Fibroblast of lung (primary cell): ENCODE measurements at regions not wholly inside any gene's neighbourhood (a gene's known extent, or its start where the extent isn't known, plus 50 kb on each side); places are given as distances from the start of the nearest gene placed in this dataset.

Experiments used
- EZH2 ChIP-seq: IDR thresholded peaks from 2 replicates; pipeline ENCODE4 v1.5.1; 2012; ENCODE audit warnings: low read length, control low read depth, mild to moderate bottlenecking; ENCODE audit errors: missing control alignments
- TF ChIP-seq, protein P1 (sequence below), 2 donors: IDR thresholded peaks in 1 of 2; conservative IDR thresholded peaks in 1 of 2; 1 replicate in 1 of 2; 2 replicates in 1 of 2; pipeline ENCODE4 v1.5.1; 2011 to 2012; ENCODE audit warnings: low read length in 2 of 2, control low read depth in 1 of 2, inconsistent platforms in 1 of 2, low read depth in 1 of 2, mild to moderate bottlenecking in 1 of 2

DNA sequence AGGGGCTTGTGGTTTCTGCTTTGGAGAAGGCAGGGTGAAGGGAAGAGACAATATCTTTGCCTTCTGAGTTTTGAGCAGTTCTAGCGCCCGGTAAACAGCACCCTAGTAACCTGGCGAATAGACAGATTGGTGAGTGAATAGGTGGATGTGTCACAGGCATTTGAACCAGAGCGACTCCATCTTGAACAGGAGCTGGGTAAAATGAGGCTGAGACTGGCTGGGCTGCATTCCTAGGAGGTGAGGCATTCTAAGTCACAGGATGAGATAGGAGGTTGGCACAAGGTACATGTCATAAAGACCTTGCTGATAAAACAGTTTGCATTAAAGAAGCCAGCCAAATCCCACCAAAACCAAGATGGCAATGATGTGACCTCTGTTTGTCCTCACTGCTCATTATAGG lies 643.6 kb upstream of the TMEM132C start:
- TF ChIP-seq, protein P1, sequence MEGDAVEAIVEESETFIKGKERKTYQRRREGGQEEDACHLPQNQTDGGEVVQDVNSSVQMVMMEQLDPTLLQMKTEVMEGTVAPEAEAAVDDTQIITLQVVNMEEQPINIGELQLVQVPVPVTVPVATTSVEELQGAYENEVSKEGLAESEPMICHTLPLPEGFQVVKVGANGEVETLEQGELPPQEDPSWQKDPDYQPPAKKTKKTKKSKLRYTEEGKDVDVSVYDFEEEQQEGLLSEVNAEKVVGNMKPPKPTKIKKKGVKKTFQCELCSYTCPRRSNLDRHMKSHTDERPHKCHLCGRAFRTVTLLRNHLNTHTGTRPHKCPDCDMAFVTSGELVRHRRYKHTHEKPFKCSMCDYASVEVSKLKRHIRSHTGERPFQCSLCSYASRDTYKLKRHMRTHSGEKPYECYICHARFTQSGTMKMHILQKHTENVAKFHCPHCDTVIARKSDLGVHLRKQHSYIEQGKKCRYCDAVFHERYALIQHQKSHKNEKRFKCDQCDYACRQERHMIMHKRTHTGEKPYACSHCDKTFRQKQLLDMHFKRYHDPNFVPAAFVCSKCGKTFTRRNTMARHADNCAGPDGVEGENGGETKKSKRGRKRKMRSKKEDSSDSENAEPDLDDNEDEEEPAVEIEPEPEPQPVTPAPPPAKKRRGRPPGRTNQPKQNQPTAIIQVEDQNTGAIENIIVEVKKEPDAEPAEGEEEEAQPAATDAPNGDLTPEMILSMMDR (conservative IDR thresholded peaks at IDR 0.05 in 1 of 2, IDR thresholded peaks at IDR 0.05 in 1 of 2; ENCODE audit: low read depth in 1 of 2, low read length in 2 of 2), result no peak
- TF ChIP-seq EZH2, result no peak
